ENCODE measurements at regions not wholly inside any gene's neighbourhood (a gene's known extent, or its start where the extent isn't known, plus 50 kb on each side); places are given as distances from the start of the nearest gene placed in this dataset.

DNA sequence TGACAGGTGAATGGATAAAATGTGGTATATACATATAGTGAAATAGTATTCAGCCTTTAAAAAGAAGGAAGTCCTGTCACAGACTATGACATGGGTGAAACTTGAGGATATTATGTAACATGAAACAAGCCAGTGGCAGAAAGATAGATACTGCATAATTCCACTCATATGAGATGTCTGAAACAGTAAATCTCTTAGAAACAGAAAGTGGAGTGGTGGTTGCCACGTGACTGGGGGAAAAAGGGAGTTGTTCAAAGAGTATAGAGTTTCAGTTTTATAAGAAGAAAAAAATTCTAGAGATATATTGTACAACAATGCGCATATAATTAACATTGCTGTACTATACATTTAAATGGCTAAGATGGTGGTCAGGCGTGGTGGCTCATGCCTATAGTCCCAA is 178.2 kb upstream of the ATP5MC3 start:
- no peak for DNase-seq (ENCODE audit: low read depth, low spot score)
- CTCF ChIA-PET, result interaction anchor here (1.4 kb wide), 1 partner anchor 721 kb away, joined by 3 read pairs; no protein-coding TSS in a partner anchor
- POLR2A ChIA-PET, result no interaction called here
- H3K4me3 ChIP-seq (ENCODE audit: low read depth, low read length), result no peak overlapping the region
- TF ChIP-seq, protein P1, sequence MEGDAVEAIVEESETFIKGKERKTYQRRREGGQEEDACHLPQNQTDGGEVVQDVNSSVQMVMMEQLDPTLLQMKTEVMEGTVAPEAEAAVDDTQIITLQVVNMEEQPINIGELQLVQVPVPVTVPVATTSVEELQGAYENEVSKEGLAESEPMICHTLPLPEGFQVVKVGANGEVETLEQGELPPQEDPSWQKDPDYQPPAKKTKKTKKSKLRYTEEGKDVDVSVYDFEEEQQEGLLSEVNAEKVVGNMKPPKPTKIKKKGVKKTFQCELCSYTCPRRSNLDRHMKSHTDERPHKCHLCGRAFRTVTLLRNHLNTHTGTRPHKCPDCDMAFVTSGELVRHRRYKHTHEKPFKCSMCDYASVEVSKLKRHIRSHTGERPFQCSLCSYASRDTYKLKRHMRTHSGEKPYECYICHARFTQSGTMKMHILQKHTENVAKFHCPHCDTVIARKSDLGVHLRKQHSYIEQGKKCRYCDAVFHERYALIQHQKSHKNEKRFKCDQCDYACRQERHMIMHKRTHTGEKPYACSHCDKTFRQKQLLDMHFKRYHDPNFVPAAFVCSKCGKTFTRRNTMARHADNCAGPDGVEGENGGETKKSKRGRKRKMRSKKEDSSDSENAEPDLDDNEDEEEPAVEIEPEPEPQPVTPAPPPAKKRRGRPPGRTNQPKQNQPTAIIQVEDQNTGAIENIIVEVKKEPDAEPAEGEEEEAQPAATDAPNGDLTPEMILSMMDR (IDR thresholded peaks at IDR 0.05; ENCODE audit: insufficient read depth, low read length, missing control alignments), result no peak

DNA sequence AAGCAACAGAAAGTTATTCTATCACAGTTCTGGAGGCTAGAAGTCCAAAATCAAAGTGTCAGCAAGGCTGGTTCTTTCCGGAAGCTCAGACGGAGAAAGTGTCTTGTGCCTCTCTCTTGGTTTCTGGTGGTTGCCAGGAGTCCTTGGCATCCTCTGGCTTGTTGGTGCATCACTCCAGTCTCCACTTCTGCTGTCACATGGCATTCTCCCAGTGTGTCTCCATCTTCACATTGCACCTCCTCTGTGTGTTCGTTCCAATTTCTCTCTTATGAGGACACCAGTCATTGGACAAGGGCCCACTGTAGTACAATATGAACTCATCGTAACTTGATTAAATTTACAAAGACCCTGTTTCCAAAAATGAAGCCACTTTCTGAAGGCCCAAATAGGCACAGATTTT is 175.4 kb upstream of the ATP5MC3 start:
- ChIA-PET CTCF (interaction anchor here (1.3 kb wide), 1 partner anchor 741 kb away, joined by 3 read pairs; no protein-coding TSS in a partner anchor), POLR2A (no interaction called here)
- DNase-seq (ENCODE audit: low read depth, low spot score), result no peak
- TF ChIP-seq, protein P1 (IDR thresholded peaks at IDR 0.05; ENCODE audit: insufficient read depth, low read length, missing control alignments), result no peak
- H3K4me3 ChIP-seq (ENCODE audit: low read depth, low read length), result no peak overlapping the region

DNA sequence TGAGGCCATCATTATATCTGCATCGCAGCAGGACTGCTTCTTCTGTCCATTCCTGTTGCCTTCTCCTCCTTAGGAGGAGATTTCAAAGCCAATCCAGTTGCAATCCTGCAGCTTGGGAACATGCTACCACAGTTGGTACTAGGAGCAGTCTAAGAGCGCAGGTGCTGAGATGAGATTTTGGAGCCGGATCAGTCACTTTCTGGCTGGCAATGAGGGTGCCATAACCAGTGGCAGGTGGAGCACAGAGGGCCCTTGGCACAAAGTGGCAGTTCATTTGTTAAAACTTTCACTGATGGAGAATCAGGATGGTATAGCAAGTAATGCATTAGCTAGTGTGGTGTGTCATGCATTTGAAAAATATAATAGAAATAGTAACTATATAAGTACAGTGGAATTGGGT is 173.7 kb upstream of the ATP5MC3 start:
- H3K4me3 ChIP-seq (ENCODE audit: low read depth, low read length), result no peak overlapping the region
- ChIA-PET POLR2A (no interaction called here), CTCF (no interaction called here)
- no peak for DNase-seq (ENCODE audit: low read depth, low spot score)
- TF ChIP-seq, protein P1 (IDR thresholded peaks at IDR 0.05; ENCODE audit: insufficient read depth, low read length, missing control alignments), result no peak

DNA sequence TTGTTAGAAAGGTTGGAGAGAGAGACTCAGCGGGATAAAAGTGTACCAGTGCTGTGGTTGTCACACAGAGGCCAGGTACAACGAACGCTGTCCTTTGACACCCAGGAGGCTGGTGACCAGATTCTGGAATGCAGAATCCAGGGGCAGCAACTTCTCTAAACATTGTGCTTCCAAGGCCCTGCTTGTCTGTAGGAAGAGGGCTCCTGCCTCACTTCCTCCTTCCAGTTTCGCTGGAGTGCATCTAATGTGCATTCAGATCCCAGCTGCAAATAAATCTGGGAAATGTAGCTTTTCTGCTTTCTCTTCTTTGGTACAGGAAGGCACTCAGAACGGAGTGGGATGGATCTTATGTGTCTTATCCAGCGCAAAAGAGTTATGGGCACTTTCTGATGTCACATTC is 171.8 kb upstream of the ATP5MC3 start:
- POLR2A ChIA-PET, result no interaction called here
- CTCF ChIA-PET, result interaction anchor here (1.4 kb wide), 1 partner anchor 10 kb away, joined by 3 read pairs; no protein-coding TSS in a partner anchor
- TF ChIP-seq, protein P1 (IDR thresholded peaks at IDR 0.05; ENCODE audit: insufficient read depth, low read length, missing control alignments), result no peak
- no peak for DNase-seq (ENCODE audit: low read depth, low spot score)
- no peak overlapping the region for H3K4me3 ChIP-seq (ENCODE audit: low read depth, low read length)

DNA sequence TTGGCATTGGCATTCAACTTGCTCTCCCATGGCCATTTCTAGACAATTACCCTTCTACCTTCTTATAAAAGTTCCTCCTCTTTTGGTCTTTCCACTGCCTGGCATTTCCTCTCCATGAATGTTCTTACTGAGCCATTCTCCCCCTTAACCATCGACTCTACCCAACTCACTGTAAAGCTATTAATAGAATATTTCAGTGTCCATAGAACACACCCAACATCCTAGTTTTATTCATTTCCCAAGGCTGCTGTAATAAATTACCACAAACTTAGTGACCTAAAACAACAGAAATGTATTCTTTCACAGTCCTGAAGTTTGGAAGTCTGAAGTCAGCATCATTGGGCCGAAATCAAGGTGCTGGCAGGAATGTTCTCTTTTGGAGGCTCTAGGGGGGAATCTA is 170.0 kb upstream of the ATP5MC3 start:
- TF ChIP-seq, protein P1 (IDR thresholded peaks at IDR 0.05; ENCODE audit: insufficient read depth, low read length, missing control alignments), result no peak

DNA sequence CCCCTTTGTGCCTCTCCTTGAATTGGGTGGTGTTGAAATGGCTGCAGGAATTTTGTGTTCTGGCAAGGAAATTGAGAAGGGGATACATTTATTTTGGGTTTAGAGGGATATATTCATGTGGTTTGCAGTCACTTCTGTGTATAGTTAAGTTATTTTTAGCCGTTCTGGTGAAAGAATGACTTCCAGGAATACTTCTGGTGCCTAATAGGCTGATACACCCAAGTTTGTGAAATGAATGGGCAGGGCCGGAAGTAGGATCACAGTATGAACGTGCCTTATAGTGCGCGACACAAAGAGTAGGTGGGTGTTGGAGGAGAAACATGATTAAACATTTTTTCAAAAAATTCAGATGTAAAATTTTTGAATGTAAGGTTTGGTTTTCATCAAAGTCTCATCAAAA is 168.6 kb upstream of the ATP5MC3 start:
- TF ChIP-seq, protein P1 (IDR thresholded peaks at IDR 0.05; ENCODE audit: insufficient read depth, low read length, missing control alignments), result no peak
- POLR2A ChIA-PET, result no interaction called here
- H3K4me3 ChIP-seq (ENCODE audit: low read depth, low read length), result no peak overlapping the region
- CTCF ChIA-PET, result no interaction called here
- no peak for DNase-seq (ENCODE audit: low read depth, low spot score)

More for the DNA sequence above, 170.0 kb upstream of the ATP5MC3 start:
- CTCF ChIA-PET, result interaction anchor here (1.3 kb wide), 1 partner anchor 16 kb away, joined by 3 read pairs; no protein-coding TSS in a partner anchor
- no peak for DNase-seq (ENCODE audit: low read depth, low spot score)
- POLR2A ChIA-PET, result no interaction called here
- no peak overlapping the region for H3K4me3 ChIP-seq (ENCODE audit: low read depth, low read length)

All from AG04449 (cell line).